ENCODE measurements at regions not wholly inside any gene's neighbourhood (a gene's known extent, or its start where the extent isn't known, plus 50 kb on each side); places are given as distances from the start of the nearest gene placed in this dataset.

DNA sequence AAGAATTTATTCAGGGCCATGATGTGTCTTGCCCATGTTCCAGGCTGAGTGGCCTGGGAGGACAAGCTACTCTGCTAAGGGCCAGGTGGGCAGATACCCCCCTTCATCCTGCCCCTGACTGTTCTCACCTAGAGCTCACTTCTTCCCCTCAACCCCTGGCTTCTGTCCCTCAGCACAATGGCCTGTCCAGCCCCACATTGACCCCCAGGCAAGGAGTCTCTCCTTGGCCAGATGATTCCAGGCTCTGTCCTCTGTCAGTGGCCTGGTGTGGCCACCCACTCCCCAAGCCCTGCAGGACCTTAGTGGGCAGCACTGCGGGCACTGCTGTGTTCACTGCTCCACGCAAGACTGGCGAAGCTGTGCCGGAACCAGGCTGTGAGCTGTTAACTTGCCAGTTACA is 460.0 kb downstream of the MATN1 start:
- Mint-ChIP-seq H3K4me3 (no peak overlapping the region), H3K9me3 (no peaks in the 10 kb centered on the region), H3K27me3 (ENCODE audit: insufficient read depth, low read depth) (peaks cover 8% of the 10 kb centered on the region), H3K4me1 (peaks cover 9% of the 10 kb centered on the region), H3K36me3 (no peaks in the 10 kb centered on the region), H3K27ac (no peak overlapping the region)
- Histone ChIP-seq H3F3A (ENCODE audit: low read depth) (no peaks in the 10 kb centered on the region), H3K4me2 (no peak overlapping the region), H3K79me2 (ENCODE audit: low read depth) (no peaks in the 10 kb centered on the region), H3K4me3 (no peak overlapping the region), H3K9ac (no peak overlapping the region), H3K4me1 (peaks cover 6% of the 10 kb centered on the region), H3K36me3 (no peaks in the 10 kb centered on the region), H3K9me3 (ENCODE audit: low read depth) (no peaks in the 10 kb centered on the region), H2AFZ (replicated peaks) (no peak overlapping the region), H3K27me3 (no peaks in the 10 kb centered on the region), H3K27ac (no peak overlapping the region), H4K20me1 (ENCODE audit: low read depth) (no peaks in the 10 kb centered on the region)
- DNase-seq (ENCODE audit: low spot score): no peak
- TF ChIP-seq EZH2phosphoT487 (IDR thresholded peaks at IDR 0.05): no peak
- TF ChIP-seq, protein P1, sequence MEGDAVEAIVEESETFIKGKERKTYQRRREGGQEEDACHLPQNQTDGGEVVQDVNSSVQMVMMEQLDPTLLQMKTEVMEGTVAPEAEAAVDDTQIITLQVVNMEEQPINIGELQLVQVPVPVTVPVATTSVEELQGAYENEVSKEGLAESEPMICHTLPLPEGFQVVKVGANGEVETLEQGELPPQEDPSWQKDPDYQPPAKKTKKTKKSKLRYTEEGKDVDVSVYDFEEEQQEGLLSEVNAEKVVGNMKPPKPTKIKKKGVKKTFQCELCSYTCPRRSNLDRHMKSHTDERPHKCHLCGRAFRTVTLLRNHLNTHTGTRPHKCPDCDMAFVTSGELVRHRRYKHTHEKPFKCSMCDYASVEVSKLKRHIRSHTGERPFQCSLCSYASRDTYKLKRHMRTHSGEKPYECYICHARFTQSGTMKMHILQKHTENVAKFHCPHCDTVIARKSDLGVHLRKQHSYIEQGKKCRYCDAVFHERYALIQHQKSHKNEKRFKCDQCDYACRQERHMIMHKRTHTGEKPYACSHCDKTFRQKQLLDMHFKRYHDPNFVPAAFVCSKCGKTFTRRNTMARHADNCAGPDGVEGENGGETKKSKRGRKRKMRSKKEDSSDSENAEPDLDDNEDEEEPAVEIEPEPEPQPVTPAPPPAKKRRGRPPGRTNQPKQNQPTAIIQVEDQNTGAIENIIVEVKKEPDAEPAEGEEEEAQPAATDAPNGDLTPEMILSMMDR (IDR thresholded peaks at IDR 0.05): no peak
- TF ChIP-seq EZH2 (IDR thresholded peaks at IDR 0.05): no peak

DNA sequence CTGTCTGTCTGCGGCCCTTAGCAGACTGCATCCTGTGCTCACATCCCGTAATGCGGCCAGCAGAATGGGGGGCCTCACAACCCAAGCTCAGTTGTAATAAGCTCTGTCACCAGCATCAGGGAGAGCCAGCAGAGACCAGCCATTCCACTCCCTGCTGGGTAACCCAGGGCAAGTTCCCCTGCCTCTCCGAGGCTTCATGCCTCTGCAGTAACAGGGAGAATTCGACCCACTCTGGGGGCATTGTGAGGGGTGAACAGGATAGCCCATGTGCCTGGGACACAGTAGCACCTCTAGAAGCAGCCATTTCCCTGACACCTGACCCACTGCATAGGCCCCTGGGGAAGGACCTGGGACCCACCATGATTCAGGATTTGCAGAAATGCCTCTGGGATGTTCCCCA is 461.2 kb downstream of the MATN1 start:
- peaks cover 5% of the 10 kb centered on the region for H3K27me3 Mint-ChIP-seq (ENCODE audit: insufficient read depth, low read depth)
- Histone ChIP-seq H3K79me2 (ENCODE audit: low read depth) (no peaks in the 10 kb centered on the region), H3K27me3 (no peaks in the 10 kb centered on the region), H3K9me3 (ENCODE audit: low read depth) (no peaks in the 10 kb centered on the region), H3K9ac (no peak overlapping the region), H4K20me1 (ENCODE audit: low read depth) (no peaks in the 10 kb centered on the region), H3K4me2 (no peak overlapping the region), H3K36me3 (no peaks in the 10 kb centered on the region), H3K27ac (no peak overlapping the region), H3K4me3 (no peak overlapping the region), H3F3A (ENCODE audit: low read depth) (no peaks in the 10 kb centered on the region), H3K4me1 (peaks cover 6% of the 10 kb centered on the region), H2AFZ (replicated peaks) (no peak overlapping the region)
- H3K36me3 Mint-ChIP-seq: no peaks in the 10 kb centered on the region
- DNase-seq (ENCODE audit: low spot score): no peak
- no peaks in the 10 kb centered on the region for H3K9me3 Mint-ChIP-seq
- no peak overlapping the region for H3K27ac Mint-ChIP-seq
- H3K4me3 Mint-ChIP-seq: no peak overlapping the region
- H3K4me1 Mint-ChIP-seq: peaks cover 10% of the 10 kb centered on the region
- TF ChIP-seq EZH2phosphoT487 (IDR thresholded peaks at IDR 0.05) (no peak), EZH2 (IDR thresholded peaks at IDR 0.05) (no peak)
- TF ChIP-seq, protein P1 (IDR thresholded peaks at IDR 0.05): no peak

DNA sequence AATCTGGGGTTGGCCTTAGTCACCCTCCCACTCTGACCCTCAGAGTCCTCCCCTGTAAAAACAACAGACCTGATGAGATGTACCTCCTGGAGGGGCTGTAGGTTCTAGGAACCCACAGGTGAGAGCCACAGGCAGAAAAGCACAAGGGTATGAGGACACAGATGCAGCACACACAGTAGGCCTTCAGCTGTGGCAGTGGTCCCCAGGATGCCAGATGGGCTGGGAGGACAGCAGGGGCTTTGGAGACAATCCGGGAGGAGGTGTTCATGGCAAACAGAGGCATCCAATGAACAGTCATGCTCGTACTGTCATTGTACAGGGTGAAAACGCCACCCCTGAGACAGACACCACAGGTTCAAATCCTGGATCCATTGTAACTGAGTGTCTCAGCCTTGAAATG is 463.1 kb downstream of the MATN1 start:
- H3K4me1 ChIP-seq: peaks cover 6% of the 10 kb centered on the region
- no peak for DNase-seq (ENCODE audit: low spot score)
- H3K9ac ChIP-seq: no peak overlapping the region
- Mint-ChIP-seq H3K4me1 (peaks cover 10% of the 10 kb centered on the region), H3K4me3 (no peak overlapping the region), H3K9me3 (no peaks in the 10 kb centered on the region), H3K27me3 (ENCODE audit: insufficient read depth, low read depth) (peaks cover 2% of the 10 kb centered on the region), H3K36me3 (no peaks in the 10 kb centered on the region), H3K27ac (no peak overlapping the region)
- H3K4me2 ChIP-seq: no peak overlapping the region
- H3K27me3 ChIP-seq: no peaks in the 10 kb centered on the region
- H3K79me2 ChIP-seq (ENCODE audit: low read depth): no peaks in the 10 kb centered on the region
- no peak overlapping the region for H3K4me3 ChIP-seq
- no peaks in the 10 kb centered on the region for H4K20me1 ChIP-seq (ENCODE audit: low read depth)
- H3K9me3 ChIP-seq (ENCODE audit: low read depth): no peaks in the 10 kb centered on the region
- TF ChIP-seq EZH2phosphoT487 (IDR thresholded peaks at IDR 0.05) (no peak), EZH2 (IDR thresholded peaks at IDR 0.05) (no peak)
- TF ChIP-seq, protein P1 (IDR thresholded peaks at IDR 0.05): no peak
- no peak overlapping the region for H3K27ac ChIP-seq
- H2AFZ ChIP-seq (replicated peaks): no peak overlapping the region
- H3F3A ChIP-seq (ENCODE audit: low read depth): no peaks in the 10 kb centered on the region
- no peaks in the 10 kb centered on the region for H3K36me3 ChIP-seq

Data from neural progenitor cell (in vitro differentiated cells).